Esophagus squamous epithelium (tissue), 5 donors: ENCODE measurements at regions not wholly inside any gene's neighbourhood (a gene's known extent, or its start where the extent isn't known, plus 50 kb on each side); places are given as distances from the start of the nearest gene placed in this dataset.

Experiments
- DNase-seq: peaks from one replicate; lab custom pipeline; 2025; lab: John Stamatoyannopoulos, UW
- H3K27ac ChIP-seq, 4 donors: fragments of 200-600 bp; sonication (generic); one replicate each; pipeline ENCODE4 v1.5.1; 2016 to 2019; ENCODE audit warnings: mild to moderate bottlenecking in 1 of 4
- H3K27me3 ChIP-seq, 4 donors: fragments of 200-600 bp; sonication (generic); 1 replicate in 3 of 4; 2 replicates in 1 of 4; pipeline versions ENCODE4 v1.5.1 to v1.6.0; 2017 to 2021; ENCODE audit warnings: antibody characterized with exemption in 1 of 4
- H3K36me3 ChIP-seq, 3 donors: fragments of 200-600 bp; sonication (generic); one replicate each; pipeline ENCODE4 v1.5.1; 2016 to 2019
- H3K4me1 ChIP-seq, 3 donors: fragments of 200-600 bp; sonication (generic); one replicate each; pipeline ENCODE4 v1.5.1; 2017 to 2019
- H3K4me3 ChIP-seq, 4 donors: fragments of 200-600 bp; sonication (generic); 1 replicate in 3 of 4; 2 replicates in 1 of 4; pipeline ENCODE4 v1.5.1; 2016 to 2019; ENCODE audit warnings: mild to moderate bottlenecking in 2 of 4, moderate library complexity in 1 of 4
- H3K9me3 ChIP-seq, 3 donors: fragments of 200-600 bp; sonication (generic); one replicate each; pipeline ENCODE4 v1.5.1; 2016 to 2019
- POLR2A ChIP-seq, 4 donors: fragments of 450-650 bp; IDR thresholded peaks; one replicate each; pipeline ENCODE4 v1.6.1; 2017; ENCODE audit warnings: antibody characterized with exemption in 4 of 4, mild to moderate bottlenecking in 4 of 4, moderate library complexity in 3 of 4
- WGBS, 2 donors: methylation state at CpG; one replicate each; pipeline ENCODE4 v1.1.5; 2018; 5-methylcytosine and 5-hydroxymethylcytosine counted together
- intact Hi-C: fragments of 100-400 bp; cut with DNase I; formaldehyde crosslinking; loops from one replicate; pipeline ENCODE4 v1.15.0; 2022
- TF ChIP-seq, protein P1 (sequence below), 6 experiments: fragments of 450-650 bp in 4 of 6; fragments of 200-600 bp in 2 of 6; sonication (generic) in 2 of 6; IDR thresholded peaks; one replicate each; pipeline ENCODE4 v1.5.1; 2016 to 2019; ENCODE audit warnings: antibody characterized with exemption in 6 of 6, mild to moderate bottlenecking in 4 of 6, moderate library complexity in 4 of 6
- donor health status: DM: yes; HTN: yes; CAD: no.

DNA sequence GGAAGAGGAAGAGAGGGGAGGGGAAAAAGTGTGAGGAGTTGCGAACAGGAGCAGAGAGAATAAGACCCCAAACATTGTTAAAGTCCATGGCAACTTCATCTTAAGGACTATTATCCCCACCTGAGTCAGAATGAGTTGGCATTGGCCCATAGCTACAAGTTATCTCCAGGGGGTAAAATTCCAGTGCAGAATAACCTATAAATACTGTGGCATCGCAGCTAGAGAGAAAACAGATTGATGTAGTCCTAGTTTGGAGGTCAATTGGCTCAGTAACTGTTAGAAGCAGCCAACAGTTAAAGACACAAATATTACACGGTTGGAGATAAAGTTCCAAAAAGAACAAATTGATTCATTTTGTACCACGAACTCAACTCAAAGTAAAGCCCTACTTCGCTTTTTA, 313.9 kb upstream of the CCDC54 start:
- Histone ChIP-seq H3K27ac (no peak overlapping the region), H3K4me3 (no peak overlapping the region), H3K9me3 (no peaks in the 10 kb centered on the region), H3K36me3 (no peaks in the 10 kb centered on the region), H3K4me1 (peaks cover 0 to 9% (median 0%) of the 10 kb centered on the region in 3 donors), H3K27me3 (no peaks in the 10 kb centered on the region)
- no peak for DNase-seq
- TF ChIP-seq POLR2A (IDR thresholded peaks at IDR 0.05), result no peak
- TF ChIP-seq, protein P1, sequence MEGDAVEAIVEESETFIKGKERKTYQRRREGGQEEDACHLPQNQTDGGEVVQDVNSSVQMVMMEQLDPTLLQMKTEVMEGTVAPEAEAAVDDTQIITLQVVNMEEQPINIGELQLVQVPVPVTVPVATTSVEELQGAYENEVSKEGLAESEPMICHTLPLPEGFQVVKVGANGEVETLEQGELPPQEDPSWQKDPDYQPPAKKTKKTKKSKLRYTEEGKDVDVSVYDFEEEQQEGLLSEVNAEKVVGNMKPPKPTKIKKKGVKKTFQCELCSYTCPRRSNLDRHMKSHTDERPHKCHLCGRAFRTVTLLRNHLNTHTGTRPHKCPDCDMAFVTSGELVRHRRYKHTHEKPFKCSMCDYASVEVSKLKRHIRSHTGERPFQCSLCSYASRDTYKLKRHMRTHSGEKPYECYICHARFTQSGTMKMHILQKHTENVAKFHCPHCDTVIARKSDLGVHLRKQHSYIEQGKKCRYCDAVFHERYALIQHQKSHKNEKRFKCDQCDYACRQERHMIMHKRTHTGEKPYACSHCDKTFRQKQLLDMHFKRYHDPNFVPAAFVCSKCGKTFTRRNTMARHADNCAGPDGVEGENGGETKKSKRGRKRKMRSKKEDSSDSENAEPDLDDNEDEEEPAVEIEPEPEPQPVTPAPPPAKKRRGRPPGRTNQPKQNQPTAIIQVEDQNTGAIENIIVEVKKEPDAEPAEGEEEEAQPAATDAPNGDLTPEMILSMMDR (IDR thresholded peaks at IDR 0.05), result no peak
- WGBS, 2 donors, result 56 to 62% methylated on average over 5 of the region's 5 CpGs
- intact Hi-C loops, result no loop called here

DNA sequence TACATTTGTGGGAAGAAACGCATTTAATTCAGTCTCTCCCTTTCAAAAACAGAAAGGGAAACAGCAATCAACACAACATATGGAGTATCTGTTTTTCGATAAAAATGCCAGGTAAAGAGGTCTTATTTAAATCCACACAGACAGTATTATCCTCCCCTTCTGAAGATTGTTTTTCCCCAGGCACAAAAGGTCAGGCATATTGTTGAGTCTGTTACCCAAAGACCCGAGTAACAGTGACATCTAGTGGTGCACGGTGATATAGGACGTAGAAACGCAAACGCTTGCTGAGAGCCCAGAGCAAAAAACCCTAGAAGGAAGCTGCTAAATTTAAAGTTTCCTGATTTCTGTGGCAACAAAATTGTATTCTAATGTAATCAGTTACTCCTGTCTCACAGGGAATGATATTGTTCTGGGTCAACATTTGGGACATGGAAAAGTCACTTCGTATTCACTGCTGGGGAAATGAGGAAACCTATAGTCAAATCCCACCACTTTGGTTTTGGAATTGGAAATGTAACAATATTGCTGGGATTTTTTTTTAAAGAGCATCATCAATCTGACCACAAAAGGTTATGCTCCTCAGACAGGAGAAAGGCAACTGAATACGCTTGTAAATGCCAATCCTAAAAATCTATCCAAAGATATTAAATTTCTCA, 312.7 kb upstream of the CCDC54 start:
- Histone ChIP-seq H3K9me3 (no peaks in the 10 kb centered on the region), H3K4me1 (peaks cover 0 to 9% (median 0%) of the 10 kb centered on the region in 3 donors), H3K36me3 (no peaks in the 10 kb centered on the region), H3K4me3 (no peak overlapping the region), H3K27me3 (no peaks in the 10 kb centered on the region), H3K27ac (no peak overlapping the region)
- intact Hi-C loops, result no loop called here
- TF ChIP-seq, protein P1 (IDR thresholded peaks at IDR 0.05), result peak; percentile 23 to 76 (median 65)
- TF ChIP-seq POLR2A (IDR thresholded peaks at IDR 0.05), result no peak
- WGBS, 2 donors, result 18% methylated on average over 9 of the region's 9 CpGs
- no peak for DNase-seq

DNA sequence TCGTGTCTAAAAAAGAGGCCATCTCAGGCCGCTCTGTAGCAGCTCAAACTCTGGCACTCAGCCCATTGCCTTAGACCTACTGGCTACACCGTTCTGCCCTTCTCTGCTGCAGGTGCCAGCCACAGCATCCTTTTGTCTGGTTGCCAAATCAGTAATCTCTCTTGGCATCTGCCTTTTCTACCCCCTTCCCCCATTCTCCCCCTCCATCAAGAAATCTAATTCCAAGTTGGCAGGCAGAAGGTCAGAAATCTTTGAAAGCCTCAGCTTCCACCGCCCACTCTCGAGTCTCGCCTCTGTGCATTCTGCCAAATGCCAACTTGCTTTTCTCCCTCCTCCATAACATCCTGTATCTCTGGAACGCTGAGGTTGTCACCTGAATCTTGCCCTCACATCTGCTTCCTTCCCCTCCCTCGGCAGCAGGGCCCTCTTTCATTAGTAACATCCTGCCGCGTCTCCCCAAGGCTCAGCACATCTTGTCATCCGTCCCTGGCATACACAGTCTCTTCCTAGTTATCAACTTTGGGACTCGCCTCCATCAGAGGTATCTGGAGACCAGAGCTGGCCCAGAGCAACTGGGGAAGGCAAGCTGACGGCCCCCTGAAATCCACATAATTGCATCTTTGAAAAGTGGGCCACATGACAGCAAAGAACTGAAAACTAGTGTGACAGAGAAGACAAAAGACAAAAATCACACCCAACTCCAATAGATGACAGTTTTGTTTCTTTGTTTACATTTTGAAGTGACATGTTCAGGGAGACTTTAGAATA, 312.0 kb upstream of the CCDC54 start:
- 14 to 19% methylated on average over 12 to 13 of the region's 13 CpGs for WGBS, 2 donors
- DNase-seq, result no peak
- no peaks in the 10 kb centered on the region for H3K27me3 ChIP-seq
- intact Hi-C loops, result no loop called here
- no peak for TF ChIP-seq POLR2A (IDR thresholded peaks at IDR 0.05)
- TF ChIP-seq, protein P1 (IDR thresholded peaks at IDR 0.05), result no peak
- H3K4me1 ChIP-seq, result peaks cover 0 to 9% (median 0%) of the 10 kb centered on the region in 3 donors
- H3K9me3 ChIP-seq, result no peaks in the 10 kb centered on the region
- no peaks in the 10 kb centered on the region for H3K36me3 ChIP-seq
- H3K4me3 ChIP-seq, result no peak overlapping the region
- H3K27ac ChIP-seq, result no peak overlapping the region

DNA sequence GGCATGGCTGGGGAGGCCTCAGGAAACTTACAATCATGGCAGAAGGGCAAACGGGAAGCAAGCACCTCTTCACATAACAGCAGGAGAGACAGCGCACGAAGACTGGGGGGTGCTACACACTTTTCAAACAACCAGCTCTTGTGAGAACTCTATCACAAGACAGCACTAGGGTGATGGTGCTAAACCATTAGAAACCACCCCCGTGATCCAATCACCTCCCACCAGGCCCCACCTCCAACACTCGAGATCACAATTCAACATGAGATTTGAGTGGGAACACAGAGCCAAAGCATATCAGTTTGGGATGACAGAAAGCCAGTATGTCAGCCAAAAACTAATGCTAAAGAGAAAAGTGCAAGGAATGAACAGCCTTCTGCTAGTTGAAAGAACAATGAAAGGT, 309.8 kb upstream of the CCDC54 start:
- no peaks in the 10 kb centered on the region for H3K36me3 ChIP-seq
- peaks cover 0 to 9% (median 0%) of the 10 kb centered on the region in 3 donors for H3K4me1 ChIP-seq
- H3K9me3 ChIP-seq, result no peaks in the 10 kb centered on the region
- DNase-seq, result no peak
- no peaks in the 10 kb centered on the region for H3K27me3 ChIP-seq
- H3K4me3 ChIP-seq, result no peak overlapping the region
- no peak overlapping the region for H3K27ac ChIP-seq
- intact Hi-C loops, result no loop called here
- WGBS, 2 donors, result 81 to 86% methylated on average over 5 of the region's 5 CpGs
- TF ChIP-seq POLR2A (IDR thresholded peaks at IDR 0.05), result no peak
- TF ChIP-seq, protein P1 (IDR thresholded peaks at IDR 0.05), result no peak

DNA sequence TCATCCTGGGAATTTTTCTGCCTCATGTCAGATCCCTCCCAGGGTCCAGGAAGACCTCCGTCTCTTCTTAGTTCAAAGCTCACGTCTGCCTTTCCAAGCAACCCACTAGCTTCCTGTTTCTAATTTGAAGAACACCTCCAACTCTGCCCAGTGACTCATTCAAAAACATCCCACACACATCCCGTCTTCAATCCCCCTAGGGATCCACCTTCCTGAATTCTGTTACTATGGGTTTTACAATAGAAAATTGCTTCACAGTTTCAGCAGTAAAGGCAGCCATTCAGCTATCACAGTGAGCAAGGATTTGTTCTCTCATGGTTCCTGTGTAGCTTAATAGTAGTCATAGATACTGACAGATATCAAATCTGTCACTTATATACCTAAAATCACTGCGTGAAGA, 308.3 kb upstream of the CCDC54 start:
- WGBS, 2 donors, result 25 to 34% methylated on average over 4 of the region's 4 CpGs

More for the DNA sequence above, 308.3 kb upstream of the CCDC54 start:
- TF ChIP-seq, protein P1 (IDR thresholded peaks at IDR 0.05), result no peak
- TF ChIP-seq POLR2A (IDR thresholded peaks at IDR 0.05), result no peak
- Histone ChIP-seq H3K4me3 (no peak overlapping the region), H3K9me3 (no peaks in the 10 kb centered on the region), H3K36me3 (no peaks in the 10 kb centered on the region), H3K27ac (no peak overlapping the region), H3K27me3 (no peaks in the 10 kb centered on the region), H3K4me1 (peaks cover 0 to 9% (median 0%) of the 10 kb centered on the region in 3 donors)
- DNase-seq, result no peak
- intact Hi-C loops, result no loop called here
